NCI-H460 (cell line): ENCODE measurements at regions not wholly inside any gene's neighbourhood (a gene's known extent, or its start where the extent isn't known, plus 50 kb on each side); places are given as distances from the start of the nearest gene placed in this dataset.

Experiments
- DNase-seq: peaks from one replicate; pipeline ENCODE4 v3.0.0-alpha.2; 2016; ENCODE audit warnings: low read depth; ENCODE audit errors: extremely low read depth

- no peak for DNase-seq
Measured at GRCh38 chr20:39894067-39894466, 795.0 kb downstream of the MAFB start.

DNA sequence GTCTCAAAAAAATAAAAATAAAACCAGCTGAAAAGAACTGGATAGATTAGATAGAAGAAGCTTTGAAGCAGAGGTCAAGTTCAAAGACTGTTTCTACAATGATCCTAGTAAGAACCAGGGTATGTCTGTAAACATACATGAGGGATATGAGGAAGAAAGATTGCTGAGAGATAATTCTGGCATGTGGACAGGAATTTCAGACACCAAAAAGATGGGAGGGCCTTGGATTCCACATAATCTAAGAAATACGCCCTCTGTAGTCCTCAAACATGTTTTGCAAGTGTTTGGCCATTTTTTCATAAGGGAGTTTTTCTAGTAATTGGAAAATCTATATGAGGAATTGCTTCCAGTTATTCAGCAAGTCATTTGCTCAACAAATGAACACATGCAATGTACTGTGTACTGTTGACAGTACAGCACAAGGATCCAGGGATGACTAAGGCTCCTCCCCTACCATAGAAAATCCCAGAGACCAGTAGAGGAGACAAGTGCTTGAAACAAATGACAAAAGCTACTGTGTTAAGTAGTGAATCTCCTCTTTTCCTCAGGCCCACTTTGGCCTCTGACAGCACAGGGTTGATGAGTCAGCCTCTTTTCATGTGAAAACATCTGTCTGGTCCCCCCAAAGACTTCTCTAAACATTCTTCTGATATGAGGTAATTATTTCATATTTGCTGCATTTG is 795.9 kb downstream of the MAFB start:
- no peak for DNase-seq

DNA sequence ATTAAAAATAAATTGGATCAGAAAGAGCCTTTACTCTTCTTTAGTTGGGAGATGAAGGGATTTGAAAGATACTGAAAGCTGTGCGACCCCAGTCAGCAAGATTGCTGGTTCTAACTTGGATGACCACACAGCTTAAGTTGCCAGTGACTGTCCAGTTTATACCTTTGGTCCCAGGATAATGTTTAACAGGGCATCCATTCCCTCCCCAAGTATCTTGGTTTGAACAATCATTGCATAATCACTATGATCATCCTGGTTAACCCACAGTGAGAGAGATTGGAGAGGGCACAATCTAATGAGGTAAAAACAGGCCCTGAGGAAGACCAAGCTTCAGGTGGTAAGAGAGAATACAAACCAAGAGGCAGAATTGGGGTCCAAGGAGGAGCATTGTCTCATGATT is 798.3 kb downstream of the MAFB start:
- no peak for DNase-seq

- DNase-seq: no peak
Measured at GRCh38 chr20:39888310-39888709, 800.7 kb downstream of the MAFB start.

DNA sequence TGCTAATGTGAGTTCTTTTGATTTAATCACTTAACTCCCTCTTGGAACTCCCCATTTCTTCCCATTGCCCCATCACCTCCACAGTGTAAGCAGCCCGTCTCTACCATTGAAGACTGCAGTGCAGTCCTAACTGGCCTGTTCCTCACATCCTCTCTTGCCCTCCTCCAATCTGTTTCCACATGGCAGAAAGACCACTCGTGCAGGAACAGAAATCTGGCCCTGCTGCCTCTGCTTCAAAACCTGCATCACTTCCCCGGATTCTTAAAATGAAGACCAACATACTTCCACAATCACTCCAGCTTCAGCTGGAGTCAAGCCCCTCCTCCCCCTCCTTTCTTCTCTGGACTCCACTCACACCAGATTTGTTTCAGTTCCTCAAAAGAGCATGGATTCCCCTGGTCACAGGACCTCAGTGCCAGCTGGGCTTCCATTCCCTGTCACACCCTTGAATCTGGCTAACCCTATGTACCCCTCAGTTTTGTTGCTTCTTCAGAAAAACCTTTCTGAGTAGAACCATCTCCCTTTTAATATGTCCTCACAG is 802.3 kb downstream of the MAFB start:
- no peak for DNase-seq

- DNase-seq: peak; percentile 36
Measured at GRCh38 chr20:39885975-39886649, 802.9 kb downstream of the MAFB start.

- no peak for DNase-seq
Measured at GRCh38 chr20:39882806-39883205, 806.2 kb downstream of the MAFB start.

DNA sequence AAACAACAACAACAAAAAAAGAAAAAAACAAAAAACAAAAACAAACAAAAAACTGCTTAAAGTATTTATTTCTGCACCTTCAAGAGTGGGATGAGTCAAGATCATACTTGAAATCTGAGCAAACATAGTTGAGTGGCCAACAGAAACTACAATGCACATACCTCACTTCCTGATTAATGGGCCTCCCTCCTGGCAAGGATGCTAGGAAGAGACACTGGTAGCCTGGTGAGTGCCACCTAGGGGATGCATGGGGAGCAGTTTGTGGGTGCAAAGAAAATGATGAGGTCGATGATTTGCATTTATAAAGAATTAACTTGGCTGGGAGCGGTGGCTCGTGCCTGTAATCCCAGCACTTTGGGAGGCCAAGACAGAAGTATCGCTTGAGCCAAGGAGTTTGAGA is 808.1 kb downstream of the MAFB start:
- no peak for DNase-seq

DNA sequence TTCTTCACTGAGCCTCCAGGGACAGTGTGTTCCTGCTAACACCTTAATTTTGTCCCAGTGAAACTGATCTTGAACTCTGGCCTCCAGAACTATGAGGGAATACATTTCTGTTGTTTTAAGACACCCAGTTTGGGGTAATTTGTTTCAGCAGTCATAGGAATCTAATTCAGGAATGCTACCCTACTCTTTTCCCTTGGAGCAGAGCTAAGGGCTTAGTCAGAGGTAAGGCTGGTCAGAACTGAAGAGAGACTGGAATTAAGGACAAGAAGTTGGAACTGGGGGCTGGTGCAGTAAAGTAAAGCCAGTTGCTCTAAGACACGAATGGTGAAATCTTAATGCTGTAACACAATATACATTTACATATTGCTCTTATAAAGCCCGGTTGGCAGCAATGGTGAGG is 809.7 kb downstream of the MAFB start:
- DNase-seq: no peak

DNA sequence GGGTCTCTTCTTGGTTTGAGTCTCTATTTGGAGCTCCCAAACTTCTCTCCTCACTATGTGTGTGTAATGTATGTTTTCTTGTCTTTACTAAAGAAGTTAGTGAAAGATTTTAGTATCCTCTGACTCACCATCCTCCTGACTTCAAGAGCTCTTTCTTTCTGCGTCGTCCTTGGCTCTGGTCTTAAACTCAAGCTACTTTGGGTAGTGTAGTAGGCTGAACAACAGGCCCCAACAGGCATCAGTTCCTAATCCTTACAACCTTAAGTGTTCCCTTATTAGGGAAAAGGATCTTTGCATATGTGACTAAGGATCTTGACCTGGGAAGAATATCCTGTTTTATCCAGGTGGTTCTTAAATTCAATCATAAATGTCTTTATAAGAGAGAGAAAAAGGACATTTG is 810.2 kb downstream of the MAFB start:
- no peak for DNase-seq

GRCh38 chr20:39878320-39878719 is 810.7 kb downstream of the MAFB start:
- no peak for DNase-seq

DNA sequence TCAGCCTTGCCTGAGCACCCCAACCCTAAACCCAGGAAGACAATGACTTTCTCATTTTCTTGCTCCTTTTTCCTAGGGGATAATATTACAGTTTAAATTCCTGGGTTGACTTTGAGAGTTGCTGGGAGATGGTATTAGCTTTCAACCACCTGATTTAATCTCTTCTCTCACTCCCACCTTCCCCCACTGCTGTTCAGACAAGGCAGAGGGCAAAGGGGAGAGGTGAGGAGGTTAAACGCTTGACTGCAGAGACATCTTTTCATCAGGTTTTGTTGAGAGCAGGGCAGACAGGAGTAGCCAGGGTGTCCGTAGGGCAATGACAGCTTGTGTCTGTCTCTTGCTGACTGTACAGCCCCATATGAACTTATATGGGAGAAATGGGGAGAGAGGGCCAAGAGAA is 811.2 kb downstream of the MAFB start:
- no peak for DNase-seq

DNA sequence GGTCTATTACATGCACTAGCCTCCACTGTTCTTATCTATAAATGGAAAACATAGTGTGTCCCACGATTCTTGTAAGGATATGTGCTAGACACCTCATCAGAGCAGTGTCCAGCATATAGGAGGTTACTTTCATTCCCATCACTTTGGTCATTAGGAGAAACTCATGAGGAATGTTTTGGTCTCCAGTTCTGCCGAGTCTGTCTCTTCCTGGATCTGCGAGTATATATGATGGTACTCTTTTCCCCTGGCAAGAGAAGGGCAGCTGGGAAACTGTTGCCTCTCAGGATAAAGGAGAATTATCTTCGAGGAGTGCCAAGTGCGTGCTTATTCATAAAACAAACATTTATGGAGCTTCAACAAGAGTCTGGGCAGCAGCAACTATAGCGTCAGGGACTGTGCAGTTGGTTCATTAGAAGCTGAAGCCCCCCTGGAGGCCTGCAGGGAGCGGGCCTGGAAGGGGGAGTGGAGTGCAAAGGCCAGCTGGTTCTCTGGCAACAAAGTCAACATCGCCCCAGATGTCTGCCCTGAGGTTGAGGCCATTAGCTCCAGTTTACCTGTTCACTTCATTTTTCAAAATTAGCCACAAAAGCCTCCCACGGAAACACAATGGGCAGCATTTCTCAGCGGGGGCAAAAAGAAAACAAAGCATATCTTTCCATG is 811.9 kb downstream of the MAFB start:
- no peak for DNase-seq

DNA sequence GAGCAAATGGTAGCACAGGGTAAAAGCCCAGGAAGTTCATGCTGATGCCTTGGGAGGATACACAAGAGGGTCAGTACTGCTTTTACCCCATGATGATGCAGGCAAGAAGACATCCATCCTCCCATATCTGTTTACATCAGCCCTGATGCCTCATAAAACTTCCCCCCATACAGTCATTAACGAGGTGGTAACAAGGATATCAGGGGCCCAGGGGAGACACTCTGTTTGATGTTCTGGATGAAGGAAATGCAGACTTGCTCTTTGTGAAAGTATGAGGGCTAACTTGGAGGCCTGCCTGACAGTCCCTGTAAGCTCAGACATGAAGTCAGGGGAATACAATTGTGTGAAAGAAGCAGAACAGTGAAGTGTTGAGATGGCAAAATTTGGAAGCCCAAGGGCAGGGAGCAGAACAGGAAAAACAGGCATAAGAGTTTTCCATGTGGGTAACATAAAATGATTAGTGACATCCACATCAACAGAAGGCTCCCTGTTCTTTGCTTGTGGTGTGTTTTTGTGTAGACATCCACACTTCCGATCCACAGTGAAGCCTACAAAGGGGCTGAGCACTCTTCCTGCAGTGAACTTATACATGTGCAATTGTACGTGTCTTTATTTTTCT is 813.4 kb downstream of the MAFB start:
- no peak for DNase-seq

DNA sequence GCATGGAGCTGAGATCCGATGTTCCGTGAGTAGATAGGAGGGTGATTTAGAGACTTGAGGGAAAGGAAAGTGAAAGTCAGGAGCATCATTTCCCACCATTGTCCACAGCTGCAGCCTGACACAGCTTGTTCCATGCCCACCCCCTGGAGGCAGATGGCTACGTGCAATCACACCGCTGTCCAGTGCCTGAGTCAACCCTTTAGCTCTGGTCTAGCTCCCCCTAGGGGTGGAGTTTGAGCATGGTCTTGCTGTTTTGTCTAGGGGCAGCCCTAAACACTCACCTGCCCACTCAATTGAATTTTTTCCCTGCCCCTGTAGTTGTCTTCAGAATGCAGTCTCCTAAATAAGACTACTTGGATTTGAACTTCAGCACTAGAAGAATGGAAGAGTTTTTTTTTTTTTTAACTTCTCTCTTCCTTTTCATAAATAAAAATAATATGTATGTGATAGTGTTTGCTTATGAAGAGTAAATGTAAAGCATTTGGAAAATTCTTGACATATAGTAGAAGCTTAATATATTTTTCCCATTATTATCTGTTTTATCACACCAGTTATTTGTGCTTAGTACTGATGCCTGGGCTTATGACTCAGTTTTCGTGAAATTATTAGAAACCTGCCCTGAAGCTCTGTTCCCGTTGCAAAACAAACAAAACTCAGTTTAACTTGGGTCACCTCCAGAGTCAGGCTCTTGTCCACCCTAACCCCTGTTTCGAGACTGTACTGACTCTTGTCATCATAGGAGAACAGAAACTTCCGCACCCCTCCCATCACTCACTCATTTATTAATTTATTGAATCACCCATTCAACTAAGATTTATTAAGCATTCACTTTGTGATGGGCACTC is 814.8 kb downstream of the MAFB start:
- DNase-seq: peak; percentile 24

GRCh38 chr20:39873286-39873685 is 815.8 kb downstream of the MAFB start:
- no peak for DNase-seq

- no peak for DNase-seq
Measured at GRCh38 chr20:39871013-39871412, 818.0 kb downstream of the MAFB start.

- no peak for DNase-seq
Measured at GRCh38 chr20:39865446-39865845, 823.6 kb downstream of the MAFB start.

DNA sequence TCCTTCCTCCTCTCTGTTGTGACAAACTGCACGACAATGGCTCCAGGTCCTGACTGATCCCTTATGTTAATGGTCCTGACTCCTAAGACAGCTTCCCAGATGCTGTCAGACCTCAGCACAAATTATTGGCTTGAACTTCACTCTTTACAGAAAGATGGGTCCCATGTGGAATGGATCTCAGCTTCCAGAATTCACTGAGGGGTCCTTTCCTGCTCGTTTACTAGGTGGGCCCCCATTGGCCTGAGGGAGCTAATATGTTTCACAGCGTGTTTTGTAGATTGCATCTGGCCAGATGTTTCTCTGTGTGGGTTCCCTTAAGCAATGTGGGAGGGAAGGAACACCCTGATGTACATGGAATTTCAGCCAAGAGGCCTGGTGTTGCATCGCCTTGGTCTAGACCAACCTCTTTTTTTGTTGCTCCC is 826.6 kb downstream of the MAFB start:
- no peak for DNase-seq

- DNase-seq: no peak
Measured at GRCh38 chr20:39861381-39861780, 827.7 kb downstream of the MAFB start.
